GM23338 (cell line): ENCODE measurements at regions not wholly inside any gene's neighbourhood (a gene's known extent, or its start where the extent isn't known, plus 50 kb on each side); places are given as distances from the start of the nearest gene placed in this dataset.

Experiments
- ATAC-seq: fragments of 200-7000 bp; cut with Tn5 transposase; 3 replicates; pipeline ENCODE4 v1.9.1; 2020
- DNase-seq: peaks from one replicate; pipeline ENCODE4 v3.0.0-alpha.2; 2015; ENCODE audit warnings: low spot score
- H2AFZ ChIP-seq: fragments of 200-600 bp; sonication (generic); 2 replicates; pipeline ENCODE4 v1.8.0; 2016; ENCODE audit warnings: antibody characterized with exemption, mild to moderate bottlenecking, moderate library complexity
- H3F3A ChIP-seq: fragments of 200-600 bp; sonication (generic); replicated peaks from 2 replicates; pipeline ENCODE4 v1.8.0; 2017; ENCODE audit warnings: antibody characterized with exemption, mixed run types, low read depth
- H3K27ac ChIP-seq: fragments of 200-600 bp; sonication (generic); 2 replicates; pipeline ENCODE4 v1.6.1; 2016; ENCODE audit warnings: low read depth
- H3K27me3 ChIP-seq: fragments of 200-600 bp; sonication (generic); 2 replicates; pipeline ENCODE4 v1.8.0; 2016; ENCODE audit warnings: mild to moderate bottlenecking, mixed run types, moderate library complexity; ENCODE audit not compliant: insufficient read depth
- H3K36me3 ChIP-seq: fragments of 200-600 bp; sonication (generic); 2 replicates; pipeline ENCODE4 v1.8.0; 2016; ENCODE audit warnings: mild to moderate bottlenecking; ENCODE audit not compliant: insufficient read depth
- H3K4me1 ChIP-seq: fragments of 200-600 bp; sonication (generic); 2 replicates; pipeline ENCODE4 v1.8.0; 2016; ENCODE audit warnings: mild to moderate bottlenecking, moderate library complexity; ENCODE audit not compliant: insufficient read depth
- H3K4me2 ChIP-seq: fragments of 200-600 bp; sonication (generic); 2 replicates; pipeline ENCODE4 v1.7.1; 2017; ENCODE audit warnings: mixed run types
- H3K4me3 ChIP-seq: fragments of 200-600 bp; sonication (generic); 2 replicates; pipeline ENCODE4 v1.6.1; 2016; ENCODE audit warnings: mixed run types
- H3K79me2 ChIP-seq: fragments of 200-600 bp; sonication (generic); replicated peaks from 2 replicates; pipeline ENCODE4 v1.8.0; 2017; ENCODE audit warnings: mild to moderate bottlenecking; ENCODE audit not compliant: insufficient read depth
- H3K9me2 ChIP-seq: fragments of 200-600 bp; sonication (generic); 2 replicates; pipeline ENCODE4 v1.8.0; 2017; ENCODE audit not compliant: insufficient read depth
- H4K20me1 ChIP-seq: fragments of 200-600 bp; sonication (generic); replicated peaks from 2 replicates; pipeline ENCODE4 v1.8.0; 2017; ENCODE audit warnings: mild to moderate bottlenecking; ENCODE audit not compliant: insufficient read depth
- H3K27ac Mint-ChIP-seq: 2 replicates; pipeline ENCODE4 v1.8.0; 2020; ENCODE audit warnings: inconsistent platforms, mild to moderate bottlenecking, moderate library complexity, mixed read lengths
- H3K27me3 Mint-ChIP-seq: 3 replicates; pipeline ENCODE4 v1.8.0; 2022; ENCODE audit warnings: low read depth, mild to moderate bottlenecking, moderate library complexity, mixed read lengths, inconsistent platforms; ENCODE audit not compliant: insufficient read depth, poor library complexity
- H3K36me3 Mint-ChIP-seq: 3 replicates; pipeline ENCODE4 v1.8.0; 2021; ENCODE audit warnings: low read depth, mild to moderate bottlenecking, inconsistent platforms, moderate library complexity, mixed read lengths
- H3K4me1 Mint-ChIP-seq: 3 replicates; pipeline ENCODE4 v1.8.0; 2020; ENCODE audit warnings: mild to moderate bottlenecking, inconsistent platforms, mixed read lengths
- H3K4me3 Mint-ChIP-seq: 3 replicates; pipeline ENCODE4 v1.8.0; 2021; ENCODE audit warnings: moderate library complexity, mild to moderate bottlenecking, inconsistent platforms, mixed read lengths
- H3K9me3 Mint-ChIP-seq: 3 replicates; pipeline ENCODE4 v1.8.0; 2020; ENCODE audit warnings: moderate library complexity, mild to moderate bottlenecking, inconsistent platforms, mixed read lengths
- CREB1 ChIP-seq: fragments of 250-450 bp; sonication (Bioruptor Pico); IDR thresholded peaks from 2 replicates; pipeline ENCODE4 v1.5.0; 2020; ENCODE audit warnings: low read depth, mild to moderate bottlenecking, moderate library complexity
- CTCF ChIP-seq, 2 experiments: fragments of 200-600 bp in 1 of 2; sonication (generic) in 1 of 2; conservative IDR thresholded peaks; 2 replicates each; pipeline versions ENCODE4 v1.5.1 to v1.6.1; 2016 to 2017; ENCODE audit warnings: antibody characterized with exemption in 2 of 2, low read depth in 2 of 2, mild to moderate bottlenecking in 2 of 2, moderate library complexity in 1 of 2
- ETS1 ChIP-seq: IDR thresholded peaks from 2 replicates; pipeline ENCODE4 v1.6.1; 2016; ENCODE audit warnings: antibody characterized with exemption
- EZH2 ChIP-seq: fragments of 200-600 bp; sonication (generic); IDR thresholded peaks from one replicate; pipeline ENCODE4 v1.8.0; 2017; ENCODE audit warnings: antibody characterized with exemption, mild to moderate bottlenecking, low read depth; ENCODE audit not compliant: unreplicated experiment
- NANOG ChIP-seq: IDR thresholded peaks from 2 replicates; pipeline ENCODE4 v1.6.1; 2016; ENCODE audit warnings: antibody characterized with exemption, borderline replicate concordance
- POLR2AphosphoS5 ChIP-seq: IDR thresholded peaks from 2 replicates; pipeline ENCODE4 v1.6.1; 2016; ENCODE audit warnings: antibody characterized with exemption, low read depth
- STAT1 ChIP-seq: IDR thresholded peaks from one replicate; pipeline ENCODE4 v1.6.1; 2016; ENCODE audit warnings: antibody characterized with exemption; ENCODE audit not compliant: unreplicated experiment
- ZNF331 ChIP-seq: fragments of 250-450 bp; sonication (Bioruptor Pico); IDR thresholded peaks from 2 replicates; pipeline ENCODE4 v1.5.0; 2020; ENCODE audit warnings: low read depth, mild to moderate bottlenecking, moderate library complexity
- ZNF462 ChIP-seq: fragments of 250-450 bp; sonication (Bioruptor Pico); IDR thresholded peaks from 2 replicates; pipeline ENCODE4 v1.5.0; 2020; ENCODE audit warnings: mild to moderate bottlenecking, moderate library complexity
- TF ChIP-seq, protein P1 (sequence below): IDR thresholded peaks from one replicate; pipeline ENCODE4 v1.6.1; 2018; ENCODE audit warnings: antibody characterized with exemption; ENCODE audit not compliant: unreplicated experiment

GRCh38 chr12:63013302-63013701 is 78.4 kb upstream of the PPM1H start (continued):
- TF ChIP-seq, protein P1, sequence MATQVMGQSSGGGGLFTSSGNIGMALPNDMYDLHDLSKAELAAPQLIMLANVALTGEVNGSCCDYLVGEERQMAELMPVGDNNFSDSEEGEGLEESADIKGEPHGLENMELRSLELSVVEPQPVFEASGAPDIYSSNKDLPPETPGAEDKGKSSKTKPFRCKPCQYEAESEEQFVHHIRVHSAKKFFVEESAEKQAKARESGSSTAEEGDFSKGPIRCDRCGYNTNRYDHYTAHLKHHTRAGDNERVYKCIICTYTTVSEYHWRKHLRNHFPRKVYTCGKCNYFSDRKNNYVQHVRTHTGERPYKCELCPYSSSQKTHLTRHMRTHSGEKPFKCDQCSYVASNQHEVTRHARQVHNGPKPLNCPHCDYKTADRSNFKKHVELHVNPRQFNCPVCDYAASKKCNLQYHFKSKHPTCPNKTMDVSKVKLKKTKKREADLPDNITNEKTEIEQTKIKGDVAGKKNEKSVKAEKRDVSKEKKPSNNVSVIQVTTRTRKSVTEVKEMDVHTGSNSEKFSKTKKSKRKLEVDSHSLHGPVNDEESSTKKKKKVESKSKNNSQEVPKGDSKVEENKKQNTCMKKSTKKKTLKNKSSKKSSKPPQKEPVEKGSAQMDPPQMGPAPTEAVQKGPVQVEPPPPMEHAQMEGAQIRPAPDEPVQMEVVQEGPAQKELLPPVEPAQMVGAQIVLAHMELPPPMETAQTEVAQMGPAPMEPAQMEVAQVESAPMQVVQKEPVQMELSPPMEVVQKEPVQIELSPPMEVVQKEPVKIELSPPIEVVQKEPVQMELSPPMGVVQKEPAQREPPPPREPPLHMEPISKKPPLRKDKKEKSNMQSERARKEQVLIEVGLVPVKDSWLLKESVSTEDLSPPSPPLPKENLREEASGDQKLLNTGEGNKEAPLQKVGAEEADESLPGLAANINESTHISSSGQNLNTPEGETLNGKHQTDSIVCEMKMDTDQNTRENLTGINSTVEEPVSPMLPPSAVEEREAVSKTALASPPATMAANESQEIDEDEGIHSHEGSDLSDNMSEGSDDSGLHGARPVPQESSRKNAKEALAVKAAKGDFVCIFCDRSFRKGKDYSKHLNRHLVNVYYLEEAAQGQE: no peak
- no peak for TF ChIP-seq ZNF331 (CRISPR knock-in tag)
- no peak for TF ChIP-seq STAT1
- no peak for TF ChIP-seq EZH2

DNA sequence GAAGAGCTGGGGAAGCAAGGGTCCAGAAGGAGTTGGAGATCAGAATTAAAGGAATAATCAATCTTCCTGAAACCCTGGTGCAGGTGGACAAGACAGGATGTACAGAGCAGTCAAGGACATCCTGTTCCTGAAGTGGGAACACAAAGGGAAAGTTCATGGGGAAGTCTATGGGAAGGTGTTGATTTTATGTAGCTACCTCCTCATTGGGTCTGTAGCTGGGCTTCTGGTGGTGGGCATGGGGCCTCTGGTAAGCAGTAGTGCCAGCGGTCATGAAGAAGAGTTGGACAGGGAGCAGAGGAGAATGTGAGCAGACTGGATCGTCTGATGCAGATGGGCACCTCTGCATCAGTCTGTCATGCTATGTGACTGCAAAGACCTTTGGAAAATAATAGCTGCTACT is 75.7 kb upstream of the PPM1H start:
- DNase-seq: no peak
- no peak overlapping the region for H3K27ac Mint-ChIP-seq
- no peak for TF ChIP-seq STAT1
- no peak for TF ChIP-seq POLR2AphosphoS5
- no peak for TF ChIP-seq ETS1
- TF ChIP-seq CREB1 (CRISPR knock-in tag): no peak
- TF ChIP-seq ZNF462 (CRISPR knock-in tag): no peak
- no peak for TF ChIP-seq NANOG
- no peak for TF ChIP-seq ZNF331 (CRISPR knock-in tag)
- no peak for TF ChIP-seq CTCF (conservative IDR thresholded peaks at IDR 0.05; ENCODE audit: low read depth in 2 of 2)

More for the DNA sequence above, 75.7 kb upstream of the PPM1H start:
- Histone ChIP-seq H3K9me2 (peaks cover 12% of the 10 kb centered on the region), H3F3A (no peaks in the 10 kb centered on the region), H3K27ac (no peak overlapping the region), H3K36me3 (no peaks in the 10 kb centered on the region), H2AFZ (no peak overlapping the region), H4K20me1 (no peaks in the 10 kb centered on the region), H3K4me1 (0 out of 2 replicates have a peak, but pooled peaks cover 3% of the 10 kb centered on the region), H3K4me3 (no peak overlapping the region), H3K79me2 (no peaks in the 10 kb centered on the region), H3K4me2 (no peak overlapping the region), H3K27me3 (no peaks in the 10 kb centered on the region)
- ATAC-seq: no peak
- Mint-ChIP-seq H3K4me1 (peaks cover 9% of the 10 kb centered on the region), H3K4me3 (no peak overlapping the region), H3K36me3 (no peaks in the 10 kb centered on the region), H3K27me3 (peaks cover 4% of the 10 kb centered on the region), H3K9me3 (no peaks in the 10 kb centered on the region)
